GM23338 (cell line): ENCODE measurements at regions not wholly inside any gene's neighbourhood (a gene's known extent, or its start where the extent isn't known, plus 50 kb on each side); places are given as distances from the start of the nearest gene placed in this dataset.

ENCODE experiments used
- ATAC-seq: fragments of 200-7000 bp; cut with Tn5 transposase; 3 replicates; pipeline ENCODE4 v1.9.1; 2020
- DNase-seq: peaks from one replicate; pipeline ENCODE4 v3.0.0-alpha.2; 2015; ENCODE audit warnings: low spot score
- H2AFZ ChIP-seq: fragments of 200-600 bp; sonication (generic); 2 replicates; pipeline ENCODE4 v1.8.0; 2016; ENCODE audit warnings: antibody characterized with exemption, mild to moderate bottlenecking, moderate library complexity
- H3F3A ChIP-seq: fragments of 200-600 bp; sonication (generic); replicated peaks from 2 replicates; pipeline ENCODE4 v1.8.0; 2017; ENCODE audit warnings: antibody characterized with exemption, mixed run types, low read depth
- H3K27ac ChIP-seq: fragments of 200-600 bp; sonication (generic); 2 replicates; pipeline ENCODE4 v1.6.1; 2016; ENCODE audit warnings: low read depth
- H3K27me3 ChIP-seq: fragments of 200-600 bp; sonication (generic); 2 replicates; pipeline ENCODE4 v1.8.0; 2016; ENCODE audit warnings: mild to moderate bottlenecking, mixed run types, moderate library complexity; ENCODE audit not compliant: insufficient read depth
- H3K36me3 ChIP-seq: fragments of 200-600 bp; sonication (generic); 2 replicates; pipeline ENCODE4 v1.8.0; 2016; ENCODE audit warnings: mild to moderate bottlenecking; ENCODE audit not compliant: insufficient read depth
- H3K4me1 ChIP-seq: fragments of 200-600 bp; sonication (generic); 2 replicates; pipeline ENCODE4 v1.8.0; 2016; ENCODE audit warnings: mild to moderate bottlenecking, moderate library complexity; ENCODE audit not compliant: insufficient read depth
- H3K4me2 ChIP-seq: fragments of 200-600 bp; sonication (generic); 2 replicates; pipeline ENCODE4 v1.7.1; 2017; ENCODE audit warnings: mixed run types
- H3K4me3 ChIP-seq: fragments of 200-600 bp; sonication (generic); 2 replicates; pipeline ENCODE4 v1.6.1; 2016; ENCODE audit warnings: mixed run types
- H3K79me2 ChIP-seq: fragments of 200-600 bp; sonication (generic); replicated peaks from 2 replicates; pipeline ENCODE4 v1.8.0; 2017; ENCODE audit warnings: mild to moderate bottlenecking; ENCODE audit not compliant: insufficient read depth
- H3K9me2 ChIP-seq: fragments of 200-600 bp; sonication (generic); 2 replicates; pipeline ENCODE4 v1.8.0; 2017; ENCODE audit not compliant: insufficient read depth
- H4K20me1 ChIP-seq: fragments of 200-600 bp; sonication (generic); replicated peaks from 2 replicates; pipeline ENCODE4 v1.8.0; 2017; ENCODE audit warnings: mild to moderate bottlenecking; ENCODE audit not compliant: insufficient read depth
- H3K27ac Mint-ChIP-seq: 2 replicates; pipeline ENCODE4 v1.8.0; 2020; ENCODE audit warnings: inconsistent platforms, mild to moderate bottlenecking, moderate library complexity, mixed read lengths
- H3K27me3 Mint-ChIP-seq: 3 replicates; pipeline ENCODE4 v1.8.0; 2022; ENCODE audit warnings: low read depth, mild to moderate bottlenecking, moderate library complexity, mixed read lengths, inconsistent platforms; ENCODE audit not compliant: insufficient read depth, poor library complexity
- H3K36me3 Mint-ChIP-seq: 3 replicates; pipeline ENCODE4 v1.8.0; 2021; ENCODE audit warnings: low read depth, mild to moderate bottlenecking, inconsistent platforms, moderate library complexity, mixed read lengths
- H3K4me1 Mint-ChIP-seq: 3 replicates; pipeline ENCODE4 v1.8.0; 2020; ENCODE audit warnings: mild to moderate bottlenecking, inconsistent platforms, mixed read lengths
- H3K4me3 Mint-ChIP-seq: 3 replicates; pipeline ENCODE4 v1.8.0; 2021; ENCODE audit warnings: moderate library complexity, mild to moderate bottlenecking, inconsistent platforms, mixed read lengths
- H3K9me3 Mint-ChIP-seq: 3 replicates; pipeline ENCODE4 v1.8.0; 2020; ENCODE audit warnings: moderate library complexity, mild to moderate bottlenecking, inconsistent platforms, mixed read lengths
- CREB1 ChIP-seq: fragments of 250-450 bp; sonication (Bioruptor Pico); IDR thresholded peaks from 2 replicates; pipeline ENCODE4 v1.5.0; 2020; ENCODE audit warnings: low read depth, mild to moderate bottlenecking, moderate library complexity
- ETS1 ChIP-seq: IDR thresholded peaks from 2 replicates; pipeline ENCODE4 v1.6.1; 2016; ENCODE audit warnings: antibody characterized with exemption
- REST ChIP-seq: IDR thresholded peaks from one replicate; pipeline ENCODE4 v1.6.1; 2018; ENCODE audit warnings: antibody characterized with exemption; ENCODE audit not compliant: unreplicated experiment
- STAT1 ChIP-seq: IDR thresholded peaks from one replicate; pipeline ENCODE4 v1.6.1; 2016; ENCODE audit warnings: antibody characterized with exemption; ENCODE audit not compliant: unreplicated experiment
- ZNF114 ChIP-seq: fragments of 250-450 bp; sonication (Bioruptor Pico); IDR thresholded peaks from 2 replicates; pipeline ENCODE4 v1.5.0; 2020; ENCODE audit warnings: mild to moderate bottlenecking, moderate library complexity
- ZNF331 ChIP-seq: fragments of 250-450 bp; sonication (Bioruptor Pico); IDR thresholded peaks from 2 replicates; pipeline ENCODE4 v1.5.0; 2020; ENCODE audit warnings: low read depth, mild to moderate bottlenecking, moderate library complexity
- ZNF462 ChIP-seq: fragments of 250-450 bp; sonication (Bioruptor Pico); IDR thresholded peaks from 2 replicates; pipeline ENCODE4 v1.5.0; 2020; ENCODE audit warnings: mild to moderate bottlenecking, moderate library complexity

DNA sequence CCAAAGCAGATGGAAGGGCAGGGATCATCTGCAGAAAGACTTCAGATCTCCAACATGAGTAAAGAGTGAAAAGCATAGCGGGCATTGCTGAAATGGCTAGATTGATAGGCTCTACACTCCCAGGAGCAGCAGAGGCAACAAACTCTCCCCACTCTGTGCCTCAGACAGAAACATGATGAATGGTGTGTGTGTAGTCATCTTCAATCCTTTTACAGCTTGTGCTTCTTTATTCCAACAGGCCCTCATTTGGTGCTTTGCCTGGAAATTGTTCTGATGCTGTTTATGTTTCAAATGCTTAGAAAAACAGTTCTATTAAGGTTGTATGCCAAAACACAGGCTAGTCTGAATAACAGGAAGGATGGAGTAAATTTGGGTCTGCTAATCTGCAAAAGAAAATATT is 176.2 kb downstream of the DMRTA1 start:
- no peaks in the 10 kb centered on the region for H3F3A ChIP-seq
- H4K20me1 ChIP-seq = no peaks in the 10 kb centered on the region
- peaks cover 4% of the 10 kb centered on the region; the same call in 2 of the 3 replicates for H3K36me3 Mint-ChIP-seq
- peaks cover 6% of the 10 kb centered on the region; the same call in 1 of the 2 replicates for H3K9me2 ChIP-seq
- peaks cover 7% of the 10 kb centered on the region for H3K9me3 Mint-ChIP-seq
- H3K79me2 ChIP-seq = no peaks in the 10 kb centered on the region
- no peaks in the 10 kb centered on the region for H3K27me3 ChIP-seq
- no peaks in the 10 kb centered on the region for H3K36me3 ChIP-seq
- H3K4me1 Mint-ChIP-seq = peaks cover 14% of the 10 kb centered on the region
- TF ChIP-seq STAT1 (no peak), REST (no peak), ZNF331 (CRISPR knock-in tag) (no peak), ZNF114 (no peak), ETS1 (no peak), ZNF462 (CRISPR knock-in tag) (no peak), CREB1 (CRISPR knock-in tag) (no peak)
- H3K27ac ChIP-seq = no peak overlapping the region
- no peaks in the 10 kb centered on the region for H3K27me3 Mint-ChIP-seq
- ATAC-seq = no peak
- no peak overlapping the region for H3K4me2 ChIP-seq
- DNase-seq = no peak
- H2AFZ ChIP-seq = no peak overlapping the region; the same call in 1 of the 2 replicates
- no peak overlapping the region for H3K4me3 Mint-ChIP-seq
- no peak overlapping the region for H3K4me3 ChIP-seq
- H3K27ac Mint-ChIP-seq = no peak overlapping the region
- peaks cover 8% of the 10 kb centered on the region; the same call in 1 of the 2 replicates for H3K4me1 ChIP-seq
